Keratinocyte (primary cell): ENCODE measurements at regions not wholly inside any gene's neighbourhood (a gene's known extent, or its start where the extent isn't known, plus 50 kb on each side); places are given as distances from the start of the nearest gene placed in this dataset.

Experiments
- CTCF ChIP-seq, 3 experiments: IDR thresholded peaks in 1 of 3; conservative IDR thresholded peaks in 1 of 3; optimal IDR thresholded peaks in 1 of 3; 2 replicates in 2 of 3; 3 replicates in 1 of 3; pipeline versions ENCODE3 to v1.5.1; 2011; ENCODE audit warnings: low read length in 3 of 3, mild to moderate bottlenecking in 3 of 3, moderate library complexity in 2 of 3, control low read depth in 1 of 3, inconsistent platforms in 1 of 3; ENCODE audit not compliant: insufficient read depth in 2 of 3; ENCODE audit errors: extremely low read depth in 1 of 3
- EZH2 ChIP-seq: IDR thresholded peaks from one replicate; pipeline ENCODE4 v1.6.1; 2012; ENCODE audit warnings: inconsistent platforms, mild to moderate bottlenecking, low read length, moderate library complexity

GRCh38 chr12:124449623-124450375 is 117.6 kb downstream of the NCOR2 start:
- TF ChIP-seq CTCF (optimal IDR thresholded peaks at IDR 0.05 in 1 of 3, IDR thresholded peaks at IDR 0.05 in 1 of 3, conservative IDR thresholded peaks at IDR 0.05 in 1 of 3; ENCODE audit: extremely low read depth in 1 of 3, insufficient read depth in 2 of 3, low read length in 3 of 3): no peak
- TF ChIP-seq EZH2: no peak
